A549 (cell line): ENCODE measurements at regions not wholly inside any gene's neighbourhood (a gene's known extent, or its start where the extent isn't known, plus 50 kb on each side); places are given as distances from the start of the nearest gene placed in this dataset.

ENCODE experiments used
- ATAC-seq, 2 experiments: fragments of 200-7000 bp in 1 of 2; fragments of >200 bp in 1 of 2; cut with Nextera tagmentation in 1 of 2; cut with Tn5 transposase in 1 of 2; 3 replicates each; pipeline versions ENCODE4 v1.8.0 to v1.9.1; 2018 to 2020; ENCODE audit warnings: mild to moderate bottlenecking in 1 of 2, moderate library complexity in 1 of 2
- CTCF ChIA-PET: fragments of 300-600 bp; sonication (Branson Sonifier 250); formaldehyde crosslinking; extraction: SDS; loops from one replicate; lab custom pipeline; 2021; ENCODE audit warnings: antibody characterized with exemption, inconsistent platforms; lab: Yijun Ruan, JAX
- POLR2A ChIA-PET: fragments of 350-600 bp; formaldehyde crosslinking; extraction: SDS; loops from one replicate; lab custom pipeline; 2021; ENCODE audit warnings: antibody characterized with exemption, inconsistent platforms; lab: Yijun Ruan, JAX
- DNase-seq, 2 experiments: peaks; one replicate each; pipeline versions ENCODE4 v3.0.0 to v3.0.0-alpha.2; 2011 to 2016; ENCODE audit warnings: low read depth in 1 of 2, low spot score in 1 of 2
- FAIRE-seq: peaks from 2 replicates; lab custom pipeline; 2011; peaks lifted over from hg19 to GRCh38; lab: Jason Lieb, UNC
- H3K27ac ChIP-seq, 2 experiments: fragments of >200 bp; sonication (Bioruptor Twin); formaldehyde crosslinking; 3 replicates each; pipeline ENCODE4 v1.5.1; 2016 to 2017
- H3K4me1 ChIP-seq: fragments of >200 bp; sonication (Bioruptor Twin); formaldehyde crosslinking; 3 replicates; pipeline ENCODE4 v1.6.1; 2016
- H3K4me2 ChIP-seq: fragments of >200 bp; sonication (Bioruptor Twin); formaldehyde crosslinking; 3 replicates; pipeline ENCODE4 v1.6.1; 2016
- H3K4me3 ChIP-seq: fragments of >200 bp; sonication (Bioruptor Twin); formaldehyde crosslinking; 3 replicates; pipeline ENCODE4 v1.5.1; 2016
- H3K9me3 ChIP-seq: fragments of >200 bp; sonication (Bioruptor Twin); formaldehyde crosslinking; 3 replicates; pipeline ENCODE4 v1.6.1; 2016
- BCL3 ChIP-seq: fragments of >200 bp; sonication (Bioruptor Twin); formaldehyde crosslinking; IDR thresholded peaks from 3 replicates; pipeline ENCODE4 v1.6.1; 2016
- CHD2 ChIP-seq: fragments of 150-350 bp; IDR thresholded peaks from 2 replicates; pipeline ENCODE4 v1.6.1; 2014; ENCODE audit warnings: low read length; ENCODE audit not compliant: partially characterized antibody
- HDAC2 ChIP-seq: fragments of 200-600 bp; sonication (generic); IDR thresholded peaks from 2 replicates; pipeline ENCODE4 v1.6.1; 2016
- HMGXB4 ChIP-seq: fragments of 250-450 bp; sonication (Bioruptor Pico); IDR thresholded peaks from 2 replicates; pipeline ENCODE4 v1.5.0; 2021; ENCODE audit warnings: mild to moderate bottlenecking, moderate library complexity, borderline replicate concordance
- HOXA7 ChIP-seq: fragments of 250-450 bp; sonication (Bioruptor Pico); IDR thresholded peaks from 2 replicates; pipeline ENCODE4 v1.5.0; 2020; ENCODE audit warnings: mild to moderate bottlenecking, moderate library complexity
- HOXB13 ChIP-seq: fragments of 250-450 bp; sonication (Bioruptor Pico); IDR thresholded peaks from 2 replicates; pipeline ENCODE4 v1.5.0; 2020; ENCODE audit warnings: low read depth, mild to moderate bottlenecking, moderate library complexity
- HOXB5 ChIP-seq: fragments of 250-450 bp; sonication (Bioruptor Pico); IDR thresholded peaks from 2 replicates; pipeline ENCODE4 v1.5.0; 2020; ENCODE audit warnings: mild to moderate bottlenecking, moderate library complexity
- JUN ChIP-seq, 2 experiments: fragments of >200 bp; sonication (Bioruptor Twin); formaldehyde crosslinking; IDR thresholded peaks; 2 replicates in 1 of 2; 3 replicates in 1 of 2; pipeline ENCODE4 v1.6.1; 2016 to 2017
- MAX ChIP-seq: IDR thresholded peaks from 2 replicates; pipeline ENCODE4 v1.6.1; 2012
- MYC ChIP-seq: IDR thresholded peaks from 2 replicates; pipeline ENCODE4 v1.6.1; 2012; ENCODE audit warnings: mild to moderate bottlenecking, inconsistent platforms, low read length, improper control_type of control experiment, borderline replicate concordance
- NPAS2 ChIP-seq: fragments of 250-450 bp; sonication (Bioruptor Pico); IDR thresholded peaks from 2 replicates; pipeline ENCODE4 v1.8.0; 2022; ENCODE audit warnings: mild to moderate bottlenecking, moderate library complexity, borderline replicate concordance
- NR3C1 ChIP-seq: fragments of >200 bp; sonication (Bioruptor Twin); formaldehyde crosslinking; IDR thresholded peaks from 3 replicates; pipeline ENCODE4 v1.6.1; 2017
- POLR2AphosphoS2 ChIP-seq: conservative IDR thresholded peaks from 2 replicates; pipeline ENCODE4 v1.6.1; 2012; ENCODE audit warnings: low read length, improper control_type of control experiment, inconsistent platforms
- RAD21 ChIP-seq, 2 experiments: fragments of >200 bp in 1 of 2; sonication (Bioruptor Twin) in 1 of 2; formaldehyde crosslinking in 1 of 2; IDR thresholded peaks in 1 of 2; conservative IDR thresholded peaks in 1 of 2; 2 replicates in 1 of 2; 3 replicates in 1 of 2; pipeline ENCODE4 v1.6.1; 2012 to 2018; ENCODE audit warnings: inconsistent platforms in 1 of 2
- RARB ChIP-seq: fragments of 250-450 bp; sonication (Bioruptor Pico); IDR thresholded peaks from 2 replicates; pipeline ENCODE4 v1.8.0; 2021; ENCODE audit warnings: mild to moderate bottlenecking, moderate library complexity
- RNF2 ChIP-seq: fragments of 200-600 bp; sonication (generic); IDR thresholded peaks from 2 replicates; pipeline ENCODE4 v1.6.1; 2016; ENCODE audit warnings: low read depth, mild to moderate bottlenecking, antibody characterized with exemption, moderate library complexity, borderline replicate concordance
- ZC3H11A ChIP-seq: fragments of 450-650 bp; IDR thresholded peaks from 2 replicates; pipeline ENCODE4 v1.6.1; 2014; ENCODE audit warnings: antibody characterized with exemption, mild to moderate bottlenecking
- ZFP36 ChIP-seq: fragments of 450-650 bp; IDR thresholded peaks from 2 replicates; pipeline ENCODE4 v1.6.1; 2014; ENCODE audit warnings: borderline replicate concordance; ENCODE audit not compliant: partially characterized antibody
- ZSCAN20 ChIP-seq: fragments of 250-450 bp; sonication (Bioruptor Pico); IDR thresholded peaks from 2 replicates; pipeline ENCODE4 v1.8.0; 2022; ENCODE audit warnings: mild to moderate bottlenecking, moderate library complexity
- WGBS: methylation state at CpG from one replicate; pipeline ENCODE4 v1.1.6; 2017; ENCODE audit errors: missing lambda C conversion rate; 5-methylcytosine and 5-hydroxymethylcytosine counted together
- TF ChIP-seq, protein P1 (sequence below): fragments of 200-600 bp; sonication (generic); IDR thresholded peaks from 2 replicates; pipeline ENCODE4 v1.6.1; 2016; ENCODE audit warnings: antibody characterized with exemption, mild to moderate bottlenecking, moderate library complexity

GRCh38 chr15:91593067-91593466 lies 260.4 kb upstream of the SLCO3A1 start:
- Histone ChIP-seq H3K4me3 (no peak overlapping the region), H3K4me1 (no peaks in the 10 kb centered on the region), H3K4me2 (no peak overlapping the region), H3K9me3 (no peaks in the 10 kb centered on the region), H3K27ac (no peak overlapping the region)
- ATAC-seq: no peak
- TF ChIP-seq MYC: no peak
- TF ChIP-seq ZC3H11A: no peak
- TF ChIP-seq, protein P1, sequence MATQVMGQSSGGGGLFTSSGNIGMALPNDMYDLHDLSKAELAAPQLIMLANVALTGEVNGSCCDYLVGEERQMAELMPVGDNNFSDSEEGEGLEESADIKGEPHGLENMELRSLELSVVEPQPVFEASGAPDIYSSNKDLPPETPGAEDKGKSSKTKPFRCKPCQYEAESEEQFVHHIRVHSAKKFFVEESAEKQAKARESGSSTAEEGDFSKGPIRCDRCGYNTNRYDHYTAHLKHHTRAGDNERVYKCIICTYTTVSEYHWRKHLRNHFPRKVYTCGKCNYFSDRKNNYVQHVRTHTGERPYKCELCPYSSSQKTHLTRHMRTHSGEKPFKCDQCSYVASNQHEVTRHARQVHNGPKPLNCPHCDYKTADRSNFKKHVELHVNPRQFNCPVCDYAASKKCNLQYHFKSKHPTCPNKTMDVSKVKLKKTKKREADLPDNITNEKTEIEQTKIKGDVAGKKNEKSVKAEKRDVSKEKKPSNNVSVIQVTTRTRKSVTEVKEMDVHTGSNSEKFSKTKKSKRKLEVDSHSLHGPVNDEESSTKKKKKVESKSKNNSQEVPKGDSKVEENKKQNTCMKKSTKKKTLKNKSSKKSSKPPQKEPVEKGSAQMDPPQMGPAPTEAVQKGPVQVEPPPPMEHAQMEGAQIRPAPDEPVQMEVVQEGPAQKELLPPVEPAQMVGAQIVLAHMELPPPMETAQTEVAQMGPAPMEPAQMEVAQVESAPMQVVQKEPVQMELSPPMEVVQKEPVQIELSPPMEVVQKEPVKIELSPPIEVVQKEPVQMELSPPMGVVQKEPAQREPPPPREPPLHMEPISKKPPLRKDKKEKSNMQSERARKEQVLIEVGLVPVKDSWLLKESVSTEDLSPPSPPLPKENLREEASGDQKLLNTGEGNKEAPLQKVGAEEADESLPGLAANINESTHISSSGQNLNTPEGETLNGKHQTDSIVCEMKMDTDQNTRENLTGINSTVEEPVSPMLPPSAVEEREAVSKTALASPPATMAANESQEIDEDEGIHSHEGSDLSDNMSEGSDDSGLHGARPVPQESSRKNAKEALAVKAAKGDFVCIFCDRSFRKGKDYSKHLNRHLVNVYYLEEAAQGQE: no peak
- ChIA-PET CTCF (interaction anchor here (1.1 kb wide), 1 partner anchor 9 kb away, joined by 3 read pairs; no protein-coding TSS in a partner anchor), POLR2A (no interaction called here)
- DNase-seq: no peak
- FAIRE-seq: no peak

- no peaks in the 10 kb centered on the region for H3K9me3 ChIP-seq
- 0% methylated on average over 1 of the region's 1 CpG for WGBS
- TF ChIP-seq HOXA7 (no peak), HOXB5 (no peak), NR3C1 (no peak), HMGXB4 (no peak), BCL3 (no peak), RNF2 (no peak), POLR2AphosphoS2 (no peak), ZSCAN20 (CRISPR knock-in tag) (no peak), ZFP36 (no peak), ZC3H11A (no peak), HOXB13 (CRISPR knock-in tag) (no peak), NPAS2 (CRISPR knock-in tag) (no peak)
- TF ChIP-seq, all 56 proteins: peak for 0
- Histone ChIP-seq H3K4me2 (no peak overlapping the region), H3K4me3 (no peak overlapping the region), H3K27ac (no peak overlapping the region), H3K4me1 (no peaks in the 10 kb centered on the region)
- ATAC-seq (no peak), DNase-seq (no peak), FAIRE-seq (no peak)
- ChIA-PET POLR2A (no interaction called here), CTCF (interaction anchor here (1.1 kb wide), 1 partner anchor 9 kb away, joined by 3 read pairs; no protein-coding TSS in a partner anchor)
Observed at GRCh38 chr15:91593653-91594052, 259.9 kb upstream of the SLCO3A1 start.

- Histone ChIP-seq H3K9me3 (no peaks in the 10 kb centered on the region), H3K4me2 (no peak overlapping the region), H3K27ac (no peak overlapping the region), H3K4me1 (no peaks in the 10 kb centered on the region), H3K4me3 (no peak overlapping the region)
- CTCF ChIA-PET: no interaction called here
- POLR2A ChIA-PET: no interaction called here
- DNase-seq (no peak), ATAC-seq (no peak), FAIRE-seq (no peak)
- no peak for TF ChIP-seq RAD21 (conservative IDR thresholded peaks at IDR 0.05 in 1 of 2, IDR thresholded peaks at IDR 0.05 in 1 of 2)
- TF ChIP-seq NR3C1: no peak
- no peak for TF ChIP-seq HDAC2
- TF ChIP-seq CHD2: no peak
- no peak for TF ChIP-seq MAX
- TF ChIP-seq HOXB13 (CRISPR knock-in tag): no peak
- no peak for TF ChIP-seq RARB (CRISPR knock-in tag)
- no peak for TF ChIP-seq JUN (IDR thresholded peaks at IDR 0.05)
- 16% methylated on average over 3 of the region's 3 CpGs for WGBS
Observed at GRCh38 chr15:91599261-91599660, 254.2 kb upstream of the SLCO3A1 start.
